ENCODE measurements at regions not wholly inside any gene's neighbourhood (a gene's known extent, or its start where the extent isn't known, plus 50 kb on each side); places are given as distances from the start of the nearest gene placed in this dataset.

DNA sequence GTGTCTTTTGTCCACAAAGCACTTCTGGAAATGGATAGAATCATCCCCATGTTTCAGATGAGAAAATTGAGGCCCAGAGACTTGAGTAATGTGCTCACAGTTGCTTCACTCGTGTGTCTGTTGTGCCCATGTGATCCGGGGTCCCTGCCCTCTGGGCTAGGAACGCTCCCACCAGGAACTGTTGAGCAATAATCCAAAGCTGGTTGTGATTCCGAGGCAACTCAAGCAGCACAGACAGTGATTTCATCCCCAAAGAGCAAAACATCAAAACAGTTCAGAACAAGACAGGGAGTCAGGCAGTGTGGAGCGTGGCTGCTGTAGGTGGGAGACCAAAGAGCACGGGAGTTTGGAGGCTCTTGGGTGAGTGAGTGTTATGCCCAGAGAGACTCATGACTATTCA, 205.0 kb upstream of the ASIC2 start:
- intact Hi-C loops (cut with DNase I), result no loop called here
- no peaks in the 10 kb centered on the region for H3K36me3 ChIP-seq
- no peak overlapping the region for H3K4me3 ChIP-seq

DNA sequence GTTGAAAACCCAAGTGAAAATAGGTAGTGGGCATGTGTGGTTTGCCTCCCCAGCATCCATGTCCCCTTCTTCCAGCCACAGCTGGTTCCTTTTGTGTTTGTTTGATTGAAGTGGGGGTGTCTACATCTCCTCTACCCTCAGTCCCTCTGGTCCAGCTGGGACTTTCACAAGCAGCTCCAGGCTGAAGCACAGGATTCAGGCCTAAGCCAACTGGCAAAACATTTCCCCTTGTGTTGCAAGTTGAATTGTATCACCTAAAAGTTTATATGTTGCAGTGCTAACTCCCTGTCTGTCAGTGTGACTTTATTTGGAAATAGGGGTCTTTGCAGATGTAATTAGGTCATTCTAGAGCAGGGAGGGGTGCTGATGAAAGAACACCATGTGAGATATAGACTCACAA, 205.9 kb upstream of the ASIC2 start:
- TF ChIP-seq, protein P1, sequence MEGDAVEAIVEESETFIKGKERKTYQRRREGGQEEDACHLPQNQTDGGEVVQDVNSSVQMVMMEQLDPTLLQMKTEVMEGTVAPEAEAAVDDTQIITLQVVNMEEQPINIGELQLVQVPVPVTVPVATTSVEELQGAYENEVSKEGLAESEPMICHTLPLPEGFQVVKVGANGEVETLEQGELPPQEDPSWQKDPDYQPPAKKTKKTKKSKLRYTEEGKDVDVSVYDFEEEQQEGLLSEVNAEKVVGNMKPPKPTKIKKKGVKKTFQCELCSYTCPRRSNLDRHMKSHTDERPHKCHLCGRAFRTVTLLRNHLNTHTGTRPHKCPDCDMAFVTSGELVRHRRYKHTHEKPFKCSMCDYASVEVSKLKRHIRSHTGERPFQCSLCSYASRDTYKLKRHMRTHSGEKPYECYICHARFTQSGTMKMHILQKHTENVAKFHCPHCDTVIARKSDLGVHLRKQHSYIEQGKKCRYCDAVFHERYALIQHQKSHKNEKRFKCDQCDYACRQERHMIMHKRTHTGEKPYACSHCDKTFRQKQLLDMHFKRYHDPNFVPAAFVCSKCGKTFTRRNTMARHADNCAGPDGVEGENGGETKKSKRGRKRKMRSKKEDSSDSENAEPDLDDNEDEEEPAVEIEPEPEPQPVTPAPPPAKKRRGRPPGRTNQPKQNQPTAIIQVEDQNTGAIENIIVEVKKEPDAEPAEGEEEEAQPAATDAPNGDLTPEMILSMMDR (IDR thresholded peaks at IDR 0.05), result no peak
- no peak for TF ChIP-seq POLR2A (IDR thresholded peaks at IDR 0.05)
- no peaks in the 10 kb centered on the region for H3K36me3 ChIP-seq
- ATAC-seq, result no peak
- no peak overlapping the region for H3K27ac ChIP-seq
- no peaks in the 10 kb centered on the region for H3K9me3 ChIP-seq
- intact Hi-C loops (cut with DNase I), result no loop called here
- peaks cover 0 to 4% (median 0%) of the 10 kb centered on the region in 9 donors for H3K27me3 ChIP-seq
- H3K4me1 ChIP-seq, result peaks cover 0 to 6% (median 0%) of the 10 kb centered on the region in 12 donors
- DNase-seq, result no peak
- no peak overlapping the region for H3K4me3 ChIP-seq

More for the DNA sequence above, 205.0 kb upstream of the ASIC2 start:
- H3K27me3 ChIP-seq, result no peaks in the 10 kb centered on the region
- H3K27ac ChIP-seq, result no peak overlapping the region
- peaks cover 0 to 8% (median 0%) of the 10 kb centered on the region in 12 donors for H3K4me1 ChIP-seq
- ATAC-seq (no peak), DNase-seq (no peak)
- no peaks in the 10 kb centered on the region for H3K9me3 ChIP-seq
- TF ChIP-seq, protein P1 (IDR thresholded peaks at IDR 0.05), result no peak
- no peak for TF ChIP-seq POLR2A (IDR thresholded peaks at IDR 0.05)
- WGBS, 4 donors, result 68 to 82% (median 72%) methylated on average over 6 of the region's 6 CpGs

DNA sequence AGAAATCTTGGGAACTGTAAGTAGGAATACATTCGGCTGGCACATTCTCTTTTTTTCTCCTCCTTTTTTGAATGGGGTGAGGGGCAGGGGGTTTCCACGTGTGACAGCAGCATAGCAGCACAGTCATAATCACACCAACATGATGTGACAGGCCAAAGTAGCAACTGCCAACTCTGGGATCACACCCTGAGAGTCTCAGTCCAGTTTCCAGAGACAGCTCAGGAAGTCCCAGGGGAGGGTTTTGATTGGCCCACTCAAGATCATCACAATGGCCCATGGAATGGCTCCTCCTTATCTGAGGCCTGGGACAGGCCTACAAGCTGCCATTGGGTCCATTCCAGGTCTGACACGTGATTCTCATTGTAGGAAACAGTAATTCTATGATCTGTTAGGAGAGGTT, 207.1 kb upstream of the ASIC2 start:
- Histone ChIP-seq H3K4me3 (no peak overlapping the region), H3K36me3 (no peaks in the 10 kb centered on the region), H3K27ac (no peak overlapping the region), H3K27me3 (peaks cover 0 to 4% (median 0%) of the 10 kb centered on the region in 9 donors), H3K9me3 (no peaks in the 10 kb centered on the region), H3K4me1 (peaks cover 0 to 6% (median 0%) of the 10 kb centered on the region in 12 donors)
- 11 to 25% (median 15%) methylated on average over 3 of the region's 3 CpGs for WGBS, 4 donors
- intact Hi-C loops (cut with DNase I), result no loop called here
- no peak for TF ChIP-seq POLR2A (IDR thresholded peaks at IDR 0.05)
- TF ChIP-seq, protein P1 (IDR thresholded peaks at IDR 0.05), result no peak
- DNase-seq, result peak in 3 of 5 donors; percentile 31 to 51 (median 49)
- peak in 3 of 4 donors; percentile 46 to 71 (median 67) for ATAC-seq

DNA sequence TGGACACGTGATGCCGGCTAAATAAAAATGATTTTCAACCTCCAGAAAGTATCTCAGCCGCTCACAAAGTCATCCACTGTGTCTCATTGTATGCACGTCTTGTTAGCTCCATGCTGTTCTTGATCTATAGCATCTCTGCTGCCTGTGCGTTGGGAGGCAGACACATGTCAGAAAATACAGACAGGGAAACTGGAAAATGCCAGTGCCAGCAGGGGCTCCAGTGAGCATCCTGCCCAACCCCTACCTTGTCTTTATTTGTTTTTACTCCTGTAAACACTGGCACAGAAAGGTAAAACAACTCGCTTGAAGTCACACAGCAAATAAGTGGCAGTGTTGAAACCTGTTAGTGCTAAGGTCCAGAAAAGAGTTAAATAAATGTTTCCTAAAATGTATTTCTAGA, 208.1 kb upstream of the ASIC2 start:
- Histone ChIP-seq H3K27me3 (peaks cover 0 to 4% (median 0%) of the 10 kb centered on the region in 9 donors), H3K27ac (no peak overlapping the region), H3K9me3 (no peaks in the 10 kb centered on the region), H3K4me1 (peaks cover 0 to 6% (median 0%) of the 10 kb centered on the region in 12 donors), H3K4me3 (no peak overlapping the region), H3K36me3 (no peaks in the 10 kb centered on the region)
- TF ChIP-seq, protein P1 (IDR thresholded peaks at IDR 0.05), result no peak
- no peak for TF ChIP-seq POLR2A (IDR thresholded peaks at IDR 0.05)
- no peak for ATAC-seq
- WGBS, 4 donors, result 85 to 90% (median 88%) methylated on average over 6 of the region's 6 CpGs
- DNase-seq, result no peak
- intact Hi-C loops (cut with DNase I), result no loop called here

Data from heart left ventricle (tissue), 16 donors.